Thyroid gland (tissue), 4 donors: ENCODE measurements at regions not wholly inside any gene's neighbourhood (a gene's known extent, or its start where the extent isn't known, plus 50 kb on each side); places are given as distances from the start of the nearest gene placed in this dataset.

Source experiments
- DNase-seq, 2 donors: peaks; one replicate each; pipeline ENCODE4 v3.0.0-alpha.2; 2019
- H3K27ac ChIP-seq, 3 donors: fragments of 200-600 bp; sonication (generic); 1 replicate in 2 of 3; 2 replicates in 1 of 3; pipeline ENCODE4 v1.5.1; 2016 to 2019; ENCODE audit warnings: mild to moderate bottlenecking in 1 of 3, moderate library complexity in 1 of 3
- H3K27me3 ChIP-seq: fragments of 200-600 bp; sonication (generic); one replicate; pipeline ENCODE4 v1.5.1; 2019
- H3K36me3 ChIP-seq, 2 donors: fragments of 200-600 bp; sonication (generic); one replicate each; pipeline ENCODE4 v1.5.1; 2016 to 2019
- H3K4me1 ChIP-seq, 2 donors: fragments of 200-600 bp; sonication (generic); one replicate each; pipeline ENCODE4 v1.5.1; 2017 to 2019
- H3K4me3 ChIP-seq, 3 donors: fragments of 200-600 bp; sonication (generic); replicated peaks in 1 of 3; 1 replicate in 2 of 3; 2 replicates in 1 of 3; pipeline ENCODE4 v1.5.1; 2016; ENCODE audit warnings: mild to moderate bottlenecking in 1 of 3
- H3K9me3 ChIP-seq: fragments of 200-600 bp; sonication (generic); one replicate; pipeline ENCODE4 v1.5.1; 2017
- CTCF ChIP-seq, 6 experiments: fragments of 200-600 bp in 3 of 6; fragments of 450-650 bp in 3 of 6; sonication (generic) in 3 of 6; IDR thresholded peaks; one replicate each; pipeline ENCODE4 v1.5.1; 2016 to 2019; ENCODE audit warnings: antibody characterized with exemption in 6 of 6, mild to moderate bottlenecking in 2 of 6, inconsistent platforms in 1 of 6, moderate library complexity in 1 of 6
- POLR2A ChIP-seq, 2 donors: fragments of 450-650 bp; IDR thresholded peaks; one replicate each; pipeline ENCODE4 v1.6.1; 2017; ENCODE audit warnings: antibody characterized with exemption in 2 of 2, mild to moderate bottlenecking in 2 of 2, moderate library complexity in 1 of 2
- WGBS, 2 donors: methylation state at CpG; one replicate each; pipeline ENCODE4 v1.1.5; 2017; 5-methylcytosine and 5-hydroxymethylcytosine counted together
- intact Hi-C: fragments of 100-400 bp; cut with DNase I; formaldehyde crosslinking; loops from one replicate; pipeline ENCODE4 v1.15.1; 2023

GRCh38 chr10:33664070-33664469, 329.6 kb upstream of the NRP1 start:
- Histone ChIP-seq H3K27ac (no peak overlapping the region), H3K4me3 (no peak overlapping the region), H3K4me1 (no peaks in the 10 kb centered on the region), H3K36me3 (no peaks in the 10 kb centered on the region), H3K9me3 (no peaks in the 10 kb centered on the region), H3K27me3 (no peaks in the 10 kb centered on the region)
- WGBS, 2 donors = 86 to 91% methylated on average over 3 of the region's 3 CpGs
- no peak for DNase-seq
- intact Hi-C loops = no loop called here
- TF ChIP-seq CTCF (IDR thresholded peaks at IDR 0.05) (no peak), POLR2A (IDR thresholded peaks at IDR 0.05) (no peak)

GRCh38 chr10:33661580-33662336, 327.3 kb upstream of the NRP1 start:
- TF ChIP-seq POLR2A (IDR thresholded peaks at IDR 0.05) (no peak), CTCF (IDR thresholded peaks at IDR 0.05) (no peak)
- peak; percentile 24 to 35 for DNase-seq
- Histone ChIP-seq H3K27me3 (no peaks in the 10 kb centered on the region), H3K9me3 (no peaks in the 10 kb centered on the region), H3K27ac (no peak overlapping the region), H3K36me3 (no peaks in the 10 kb centered on the region), H3K4me1 (no peaks in the 10 kb centered on the region), H3K4me3 (no peak overlapping the region)
- WGBS, 2 donors = 49 to 60% methylated on average over 15 of the region's 15 CpGs
- intact Hi-C loops = no loop called here

GRCh38 chr10:33660329-33660728, 325.9 kb upstream of the NRP1 start:
- Histone ChIP-seq H3K27ac (no peak overlapping the region), H3K9me3 (no peaks in the 10 kb centered on the region), H3K4me1 (no peaks in the 10 kb centered on the region), H3K36me3 (no peaks in the 10 kb centered on the region), H3K4me3 (no peak overlapping the region), H3K27me3 (no peaks in the 10 kb centered on the region)
- DNase-seq = no peak
- intact Hi-C loops = no loop called here
- WGBS, 2 donors = 82 to 95% methylated on average over 10 of the region's 10 CpGs
- TF ChIP-seq POLR2A (IDR thresholded peaks at IDR 0.05) (no peak), CTCF (IDR thresholded peaks at IDR 0.05) (no peak)

- no peak overlapping the region for H3K4me3 ChIP-seq
- H3K27me3 ChIP-seq = no peaks in the 10 kb centered on the region
- H3K9me3 ChIP-seq = no peaks in the 10 kb centered on the region
- H3K4me1 ChIP-seq = no peaks in the 10 kb centered on the region
- 93 to 94% methylated on average over 3 of the region's 3 CpGs for WGBS, 2 donors
- no peak for DNase-seq
- no peak overlapping the region for H3K27ac ChIP-seq
- intact Hi-C loops = no loop called here
- no peaks in the 10 kb centered on the region for H3K36me3 ChIP-seq
- no peak for TF ChIP-seq CTCF (IDR thresholded peaks at IDR 0.05)
- no peak for TF ChIP-seq POLR2A (IDR thresholded peaks at IDR 0.05)
These were observed 323.4 kb upstream of the NRP1 start for GRCh38 chr10:33657913-33658312.

- Histone ChIP-seq H3K27me3 (no peaks in the 10 kb centered on the region), H3K27ac (no peak overlapping the region), H3K4me3 (no peak overlapping the region), H3K9me3 (no peaks in the 10 kb centered on the region), H3K4me1 (no peaks in the 10 kb centered on the region), H3K36me3 (no peaks in the 10 kb centered on the region)
- 51% methylated on average over 6 of the region's 6 CpGs for WGBS, 2 donors
- no peak for TF ChIP-seq CTCF (IDR thresholded peaks at IDR 0.05)
- TF ChIP-seq POLR2A (IDR thresholded peaks at IDR 0.05) = no peak
- peak in 1 of 2 donors; percentile 24 for DNase-seq
- intact Hi-C loops = no loop called here
These were observed 322.9 kb upstream of the NRP1 start for GRCh38 chr10:33657154-33657908.
